NB4 (cell line): ENCODE measurements at regions not wholly inside any gene's neighbourhood (a gene's known extent, or its start where the extent isn't known, plus 50 kb on each side); places are given as distances from the start of the nearest gene placed in this dataset.

Experiments
- CTCF ChIP-seq: IDR thresholded peaks from one replicate; pipeline ENCODE4 v1.5.1; 2012; ENCODE audit warnings: low read depth, low read length
- MAX ChIP-seq: IDR thresholded peaks from 2 replicates; pipeline ENCODE4 v1.6.1; 2011; ENCODE audit warnings: low read depth, low read length
- MYC ChIP-seq: IDR thresholded peaks from 2 replicates; pipeline ENCODE4 v1.6.1; 2011; ENCODE audit warnings: low read depth, low read length

- TF ChIP-seq CTCF, result no peak
- TF ChIP-seq MAX, result no peak
- no peak for TF ChIP-seq MYC
These were observed 374.4 kb upstream of the SGCD start for GRCh38 chr5:155952486-155953089.
